HEK293 (cell line): ENCODE measurements at regions not wholly inside any gene's neighbourhood (a gene's known extent, or its start where the extent isn't known, plus 50 kb on each side); places are given as distances from the start of the nearest gene placed in this dataset.

Experiments
- CTCF ChIA-PET: fragments of 350-600 bp; formaldehyde crosslinking; extraction: SDS; loops from one replicate; lab custom pipeline; 2021; ENCODE audit warnings: antibody characterized with exemption; lab: Yijun Ruan, JAX
- POLR2A ChIA-PET: fragments of 300-600 bp; formaldehyde crosslinking; extraction: SDS; loops from one replicate; lab custom pipeline; 2020; ENCODE audit warnings: antibody characterized with exemption, inconsistent platforms; lab: Yijun Ruan, JAX
- H3K27ac ChIP-seq: fragments of 200-500 bp; sonication (Bioruptor generic); 2 replicates; pipeline ENCODE4 v1.5.1; 2014; ENCODE audit warnings: low read depth, low read length, control low read depth, inconsistent platforms; ENCODE audit errors: extremely low read depth
- H3K36me3 ChIP-seq, 2 experiments: fragments of 200-500 bp in 1 of 2; sonication (Bioruptor generic) in 1 of 2; 1 replicate in 1 of 2; 2 replicates in 1 of 2; pipeline ENCODE4 v1.5.1; 2014 to 2017; ENCODE audit warnings: inconsistent platforms in 2 of 2, low read length in 2 of 2; ENCODE audit not compliant: control insufficient read depth in 2 of 2, insufficient read depth in 1 of 2
- H3K4me1 ChIP-seq: fragments of 200-500 bp; sonication (Bioruptor generic); 2 replicates; pipeline ENCODE4 v1.5.1; 2014; ENCODE audit warnings: mild to moderate bottlenecking, low read length, inconsistent platforms; ENCODE audit not compliant: control insufficient read depth, insufficient read depth
- H3K4me3 ChIP-seq: 2 replicates; pipeline ENCODE4 v1.5.1; 2011; ENCODE audit warnings: low read depth, mild to moderate bottlenecking, control low read depth, low read length, moderate library complexity
- H3K9me3 ChIP-seq: fragments of 200-500 bp; sonication (Bioruptor generic); 2 replicates; pipeline ENCODE4 v1.5.1; 2014; ENCODE audit warnings: low read depth, low read length, inconsistent platforms; ENCODE audit not compliant: control insufficient read depth, insufficient read depth
- GLI2 ChIP-seq: fragments of 450-650 bp; formaldehyde crosslinking; IDR thresholded peaks from 2 replicates; pipeline ENCODE4; 2017; ENCODE audit warnings: missing biosample characterization, missing genetic modification characterization, low read depth, borderline replicate concordance
- HOXC10 ChIP-seq: sonication (generic); formaldehyde crosslinking; IDR thresholded peaks from 2 replicates; pipeline ENCODE4 v1.8.1; 2023; ENCODE audit warnings: mild to moderate bottlenecking, missing genetic modification reagents
- KLF8 ChIP-seq: fragments of 450-650 bp; formaldehyde crosslinking; IDR thresholded peaks from 2 replicates; pipeline ENCODE4 v1.5.1; 2016; ENCODE audit warnings: missing biosample characterization, missing genetic modification characterization
- SALL2 ChIP-seq: fragments of 450-650 bp; formaldehyde crosslinking; IDR thresholded peaks from 2 replicates; pipeline ENCODE4 v1.5.0; 2017; ENCODE audit warnings: missing biosample characterization, mild to moderate bottlenecking, missing genetic modification characterization, borderline replicate concordance
- ZNF184 ChIP-seq: fragments of 450-650 bp; IDR thresholded peaks from 2 replicates; pipeline ENCODE4 v1.5.1; 2018; ENCODE audit warnings: missing biosample characterization, mild to moderate bottlenecking, missing genetic modification characterization
- ZNF366 ChIP-seq: fragments of 450-650 bp; formaldehyde crosslinking; conservative IDR thresholded peaks from 2 replicates; pipeline ENCODE4 v1.5.1; 2016; ENCODE audit warnings: missing biosample characterization, missing genetic modification characterization
- ZNF473 ChIP-seq: fragments of 450-650 bp; formaldehyde crosslinking; IDR thresholded peaks from 2 replicates; pipeline ENCODE4 v1.5.1; 2017; ENCODE audit warnings: missing biosample characterization, missing genetic modification characterization
- ZNF544 ChIP-seq: fragments of 450-650 bp; formaldehyde crosslinking; IDR thresholded peaks from 2 replicates; pipeline ENCODE4 v1.5.0; 2017; ENCODE audit warnings: missing biosample characterization, missing genetic modification characterization
- ZNF777 ChIP-seq: fragments of 450-650 bp; formaldehyde crosslinking; IDR thresholded peaks from 2 replicates; pipeline ENCODE4 v1.5.1; 2017; ENCODE audit warnings: missing biosample characterization, missing genetic modification characterization, borderline replicate concordance
- ZNF792 ChIP-seq: fragments of 450-650 bp; formaldehyde crosslinking; IDR thresholded peaks from 2 replicates; pipeline ENCODE4 v1.5.1; 2016; ENCODE audit warnings: missing biosample characterization, missing genetic modification characterization
- ZSCAN23 ChIP-seq: fragments of 450-650 bp; formaldehyde crosslinking; IDR thresholded peaks from 2 replicates; pipeline ENCODE4 v1.5.1; 2016; ENCODE audit warnings: missing biosample characterization, missing genetic modification characterization
- TF ChIP-seq, protein P1 (sequence below): fragments of 450-650 bp; formaldehyde crosslinking; IDR thresholded peaks from 2 replicates; pipeline ENCODE4 v1.5.1; 2016; ENCODE audit warnings: missing biosample characterization, missing genetic modification characterization, low read depth
- TF ChIP-seq, protein P2 (sequence below): fragments of 450-650 bp; formaldehyde crosslinking; IDR thresholded peaks from 2 replicates; pipeline ENCODE4 v1.5.1; 2016; ENCODE audit warnings: missing biosample characterization, missing genetic modification characterization
- TF ChIP-seq, protein P3 (sequence below): fragments of 450-650 bp; formaldehyde crosslinking; IDR thresholded peaks from 2 replicates; pipeline ENCODE4 v1.5.1; 2016; ENCODE audit warnings: missing biosample characterization, missing genetic modification characterization
- TF ChIP-seq, protein P4 (sequence below): fragments of 450-650 bp; IDR thresholded peaks from 2 replicates; pipeline ENCODE4 v1.5.1; 2018; ENCODE audit warnings: missing biosample characterization, missing genetic modification characterization
- TF ChIP-seq, protein P5 (sequence below): fragments of 450-650 bp; formaldehyde crosslinking; IDR thresholded peaks from 2 replicates; pipeline ENCODE4 v1.5.1; 2017; ENCODE audit warnings: missing biosample characterization, missing genetic modification characterization
- TF ChIP-seq, protein P6 (sequence below): fragments of 450-650 bp; formaldehyde crosslinking; IDR thresholded peaks from 2 replicates; pipeline ENCODE4 v1.5.1; 2017; ENCODE audit warnings: missing biosample characterization, missing genetic modification characterization
- TF ChIP-seq, protein P7 (sequence below): fragments of 450-650 bp; formaldehyde crosslinking; IDR thresholded peaks from 2 replicates; pipeline ENCODE4 v1.5.1; 2016; ENCODE audit warnings: missing biosample characterization, missing genetic modification characterization, borderline replicate concordance

DNA sequence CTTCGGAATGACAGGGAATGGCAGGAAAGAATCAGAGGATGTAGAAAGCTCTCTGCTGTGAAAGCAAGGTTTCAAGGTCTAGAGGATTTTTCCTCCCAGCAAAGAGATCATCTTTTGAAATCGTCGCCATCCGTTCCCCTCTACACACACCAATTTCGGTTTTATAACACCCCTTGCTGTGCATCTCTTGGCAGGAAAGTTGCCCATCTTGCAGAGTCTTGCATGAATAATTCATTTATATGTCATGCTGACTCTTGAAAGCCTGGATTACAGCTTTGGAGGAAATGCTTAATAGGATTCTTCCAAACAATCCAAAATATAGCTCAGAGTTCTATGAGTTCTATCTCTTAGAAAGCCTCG, 262.7 kb downstream of the CHL1 start:
- Histone ChIP-seq H3K36me3 (no peaks in the 10 kb centered on the region), H3K27ac (no peak overlapping the region), H3K4me1 (no peaks in the 10 kb centered on the region), H3K9me3 (no peaks in the 10 kb centered on the region), H3K4me3 (no peak overlapping the region)
- no peak for TF ChIP-seq ZNF777 (tag by site-specific recombination)
- ChIA-PET POLR2A (no interaction called here), CTCF (interaction anchor here (0.7 to 1.2 kb wide), 2 partner anchors 9 to 27 kb away, joined by 3 to 4 read pairs; no protein-coding TSS in a partner anchor)

DNA sequence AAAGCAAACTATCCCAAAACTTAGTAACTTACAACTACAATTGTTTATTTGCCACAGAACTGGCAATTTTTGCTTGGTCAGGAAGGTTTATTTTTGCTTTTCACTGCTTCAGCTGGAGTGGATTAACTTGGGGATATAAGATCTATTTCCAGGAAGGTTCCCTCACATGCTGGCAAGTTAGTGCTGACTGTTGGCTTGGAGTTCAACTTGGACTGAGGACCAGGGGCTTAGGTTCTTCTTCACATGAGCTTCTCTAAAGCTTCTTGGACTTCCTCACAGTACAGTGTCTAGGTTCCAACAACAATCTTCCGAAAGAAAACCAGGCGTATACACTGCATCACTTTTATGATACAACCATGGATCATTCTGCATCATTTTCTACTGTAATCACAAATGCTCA, 264.4 kb downstream of the CHL1 start:
- H3K36me3 ChIP-seq = no peaks in the 10 kb centered on the region
- no peak for TF ChIP-seq KLF8
- TF ChIP-seq ZSCAN23 (tag by site-specific recombination) = no peak
- TF ChIP-seq, protein P1, sequence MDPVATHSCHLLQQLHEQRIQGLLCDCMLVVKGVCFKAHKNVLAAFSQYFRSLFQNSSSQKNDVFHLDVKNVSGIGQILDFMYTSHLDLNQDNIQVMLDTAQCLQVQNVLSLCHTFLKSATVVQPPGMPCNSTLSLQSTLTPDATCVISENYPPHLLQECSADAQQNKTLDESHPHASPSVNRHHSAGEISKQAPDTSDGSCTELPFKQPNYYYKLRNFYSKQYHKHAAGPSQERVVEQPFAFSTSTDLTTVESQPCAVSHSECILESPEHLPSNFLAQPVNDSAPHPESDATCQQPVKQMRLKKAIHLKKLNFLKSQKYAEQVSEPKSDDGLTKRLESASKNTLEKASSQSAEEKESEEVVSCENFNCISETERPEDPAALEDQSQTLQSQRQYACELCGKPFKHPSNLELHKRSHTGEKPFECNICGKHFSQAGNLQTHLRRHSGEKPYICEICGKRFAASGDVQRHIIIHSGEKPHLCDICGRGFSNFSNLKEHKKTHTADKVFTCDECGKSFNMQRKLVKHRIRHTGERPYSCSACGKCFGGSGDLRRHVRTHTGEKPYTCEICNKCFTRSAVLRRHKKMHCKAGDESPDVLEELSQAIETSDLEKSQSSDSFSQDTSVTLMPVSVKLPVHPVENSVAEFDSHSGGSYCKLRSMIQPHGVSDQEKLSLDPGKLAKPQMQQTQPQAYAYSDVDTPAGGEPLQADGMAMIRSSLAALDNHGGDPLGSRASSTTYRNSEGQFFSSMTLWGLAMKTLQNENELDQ = no peak
- TF ChIP-seq, protein P2, sequence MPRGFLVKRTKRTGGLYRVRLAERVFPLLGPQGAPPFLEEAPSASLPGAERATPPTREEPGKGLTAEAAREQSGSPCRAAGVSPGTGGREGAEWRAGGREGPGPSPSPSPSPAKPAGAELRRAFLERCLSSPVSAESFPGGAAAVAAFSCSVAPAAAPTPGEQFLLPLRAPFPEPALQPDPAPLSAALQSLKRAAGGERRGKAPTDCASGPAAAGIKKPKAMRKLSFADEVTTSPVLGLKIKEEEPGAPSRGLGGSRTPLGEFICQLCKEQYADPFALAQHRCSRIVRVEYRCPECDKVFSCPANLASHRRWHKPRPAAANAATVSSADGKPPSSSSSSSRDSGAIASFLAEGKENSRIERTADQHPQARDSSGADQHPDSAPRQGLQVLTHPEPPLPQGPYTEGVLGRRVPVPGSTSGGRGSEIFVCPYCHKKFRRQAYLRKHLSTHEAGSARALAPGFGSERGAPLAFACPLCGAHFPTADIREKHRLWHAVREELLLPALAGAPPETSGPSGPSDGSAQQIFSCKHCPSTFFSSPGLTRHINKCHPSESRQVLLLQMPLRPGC = no peak
- TF ChIP-seq, protein P3, sequence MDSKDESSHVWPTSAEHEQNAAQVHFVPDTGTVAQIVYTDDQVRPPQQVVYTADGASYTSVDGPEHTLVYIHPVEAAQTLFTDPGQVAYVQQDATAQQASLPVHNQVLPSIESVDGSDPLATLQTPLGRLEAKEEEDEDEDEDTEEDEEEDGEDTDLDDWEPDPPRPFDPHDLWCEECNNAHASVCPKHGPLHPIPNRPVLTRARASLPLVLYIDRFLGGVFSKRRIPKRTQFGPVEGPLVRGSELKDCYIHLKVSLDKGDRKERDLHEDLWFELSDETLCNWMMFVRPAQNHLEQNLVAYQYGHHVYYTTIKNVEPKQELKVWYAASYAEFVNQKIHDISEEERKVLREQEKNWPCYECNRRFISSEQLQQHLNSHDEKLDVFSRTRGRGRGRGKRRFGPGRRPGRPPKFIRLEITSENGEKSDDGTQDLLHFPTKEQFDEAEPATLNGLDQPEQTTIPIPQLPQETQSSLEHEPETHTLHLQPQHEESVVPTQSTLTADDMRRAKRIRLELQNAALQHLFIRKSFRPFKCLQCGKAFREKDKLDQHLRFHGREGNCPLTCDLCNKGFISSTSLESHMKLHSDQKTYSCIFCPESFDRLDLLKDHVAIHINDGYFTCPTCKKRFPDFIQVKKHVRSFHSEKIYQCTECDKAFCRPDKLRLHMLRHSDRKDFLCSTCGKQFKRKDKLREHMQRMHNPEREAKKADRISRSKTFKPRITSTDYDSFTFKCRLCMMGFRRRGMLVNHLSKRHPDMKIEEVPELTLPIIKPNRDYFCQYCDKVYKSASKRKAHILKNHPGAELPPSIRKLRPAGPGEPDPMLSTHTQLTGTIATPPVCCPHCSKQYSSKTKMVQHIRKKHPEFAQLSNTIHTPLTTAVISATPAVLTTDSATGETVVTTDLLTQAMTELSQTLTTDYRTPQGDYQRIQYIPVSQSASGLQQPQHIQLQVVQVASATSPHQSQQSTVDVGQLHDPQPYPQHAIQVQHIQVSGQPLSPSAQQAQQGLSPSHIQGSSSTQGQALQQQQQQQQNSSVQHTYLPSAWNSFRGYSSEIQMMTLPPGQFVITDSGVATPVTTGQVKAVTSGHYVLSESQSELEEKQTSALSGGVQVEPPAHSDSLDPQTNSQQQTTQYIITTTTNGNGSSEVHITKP = no peak
- TF ChIP-seq GLI2 (tag by site-specific recombination) = no peak
- TF ChIP-seq ZNF473 (tag by site-specific recombination) = no peak
- H3K27ac ChIP-seq = no peak overlapping the region
- H3K4me3 ChIP-seq = no peak overlapping the region
- no peaks in the 10 kb centered on the region for H3K4me1 ChIP-seq
- ChIA-PET CTCF (no interaction called here), POLR2A (no interaction called here)
- H3K9me3 ChIP-seq = no peaks in the 10 kb centered on the region

DNA sequence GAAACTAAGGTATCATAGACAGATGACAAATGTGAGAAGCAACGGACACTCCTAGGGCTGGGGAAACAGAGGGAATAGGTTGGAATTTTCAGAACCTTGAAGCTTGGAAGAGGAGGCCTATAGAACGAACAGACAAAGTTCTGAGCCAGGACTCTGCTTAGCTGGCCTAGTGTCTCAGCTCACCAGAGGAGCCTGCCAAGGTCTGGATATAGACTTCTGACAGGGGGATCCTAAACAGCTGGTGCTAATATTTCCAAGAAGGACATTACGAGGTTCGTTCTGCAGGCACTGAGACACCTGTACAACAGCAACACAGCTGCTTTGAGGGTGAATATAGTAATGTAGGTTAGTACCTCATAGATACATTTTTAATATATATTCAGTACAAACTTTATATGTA, 266.3 kb downstream of the CHL1 start:
- H3K4me1 ChIP-seq = no peaks in the 10 kb centered on the region
- CTCF ChIA-PET = no interaction called here
- no peaks in the 10 kb centered on the region for H3K9me3 ChIP-seq
- H3K4me3 ChIP-seq = no peak overlapping the region
- no peak overlapping the region for H3K27ac ChIP-seq
- no peaks in the 10 kb centered on the region for H3K36me3 ChIP-seq
- POLR2A ChIA-PET = no interaction called here
- TF ChIP-seq, protein P4, sequence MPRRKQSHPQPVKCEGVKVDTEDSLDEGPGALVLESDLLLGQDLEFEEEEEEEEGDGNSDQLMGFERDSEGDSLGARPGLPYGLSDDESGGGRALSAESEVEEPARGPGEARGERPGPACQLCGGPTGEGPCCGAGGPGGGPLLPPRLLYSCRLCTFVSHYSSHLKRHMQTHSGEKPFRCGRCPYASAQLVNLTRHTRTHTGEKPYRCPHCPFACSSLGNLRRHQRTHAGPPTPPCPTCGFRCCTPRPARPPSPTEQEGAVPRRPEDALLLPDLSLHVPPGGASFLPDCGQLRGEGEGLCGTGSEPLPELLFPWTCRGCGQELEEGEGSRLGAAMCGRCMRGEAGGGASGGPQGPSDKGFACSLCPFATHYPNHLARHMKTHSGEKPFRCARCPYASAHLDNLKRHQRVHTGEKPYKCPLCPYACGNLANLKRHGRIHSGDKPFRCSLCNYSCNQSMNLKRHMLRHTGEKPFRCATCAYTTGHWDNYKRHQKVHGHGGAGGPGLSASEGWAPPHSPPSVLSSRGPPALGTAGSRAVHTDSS (tag by site-specific recombination) = no peak
- TF ChIP-seq, protein P5, sequence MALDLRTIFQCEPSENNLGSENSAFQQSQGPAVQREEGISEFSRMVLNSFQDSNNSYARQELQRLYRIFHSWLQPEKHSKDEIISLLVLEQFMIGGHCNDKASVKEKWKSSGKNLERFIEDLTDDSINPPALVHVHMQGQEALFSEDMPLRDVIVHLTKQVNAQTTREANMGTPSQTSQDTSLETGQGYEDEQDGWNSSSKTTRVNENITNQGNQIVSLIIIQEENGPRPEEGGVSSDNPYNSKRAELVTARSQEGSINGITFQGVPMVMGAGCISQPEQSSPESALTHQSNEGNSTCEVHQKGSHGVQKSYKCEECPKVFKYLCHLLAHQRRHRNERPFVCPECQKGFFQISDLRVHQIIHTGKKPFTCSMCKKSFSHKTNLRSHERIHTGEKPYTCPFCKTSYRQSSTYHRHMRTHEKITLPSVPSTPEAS (tag by site-specific recombination) = no peak
- TF ChIP-seq SALL2 (tag by site-specific recombination) = no peak
- no peak for TF ChIP-seq ZNF792 (tag by site-specific recombination)
- no peak for TF ChIP-seq ZNF366 (tag by site-specific recombination)
- TF ChIP-seq, protein P6, sequence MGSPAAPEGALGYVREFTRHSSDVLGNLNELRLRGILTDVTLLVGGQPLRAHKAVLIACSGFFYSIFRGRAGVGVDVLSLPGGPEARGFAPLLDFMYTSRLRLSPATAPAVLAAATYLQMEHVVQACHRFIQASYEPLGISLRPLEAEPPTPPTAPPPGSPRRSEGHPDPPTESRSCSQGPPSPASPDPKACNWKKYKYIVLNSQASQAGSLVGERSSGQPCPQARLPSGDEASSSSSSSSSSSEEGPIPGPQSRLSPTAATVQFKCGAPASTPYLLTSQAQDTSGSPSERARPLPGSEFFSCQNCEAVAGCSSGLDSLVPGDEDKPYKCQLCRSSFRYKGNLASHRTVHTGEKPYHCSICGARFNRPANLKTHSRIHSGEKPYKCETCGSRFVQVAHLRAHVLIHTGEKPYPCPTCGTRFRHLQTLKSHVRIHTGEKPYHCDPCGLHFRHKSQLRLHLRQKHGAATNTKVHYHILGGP = no peak
- TF ChIP-seq, protein P7, sequence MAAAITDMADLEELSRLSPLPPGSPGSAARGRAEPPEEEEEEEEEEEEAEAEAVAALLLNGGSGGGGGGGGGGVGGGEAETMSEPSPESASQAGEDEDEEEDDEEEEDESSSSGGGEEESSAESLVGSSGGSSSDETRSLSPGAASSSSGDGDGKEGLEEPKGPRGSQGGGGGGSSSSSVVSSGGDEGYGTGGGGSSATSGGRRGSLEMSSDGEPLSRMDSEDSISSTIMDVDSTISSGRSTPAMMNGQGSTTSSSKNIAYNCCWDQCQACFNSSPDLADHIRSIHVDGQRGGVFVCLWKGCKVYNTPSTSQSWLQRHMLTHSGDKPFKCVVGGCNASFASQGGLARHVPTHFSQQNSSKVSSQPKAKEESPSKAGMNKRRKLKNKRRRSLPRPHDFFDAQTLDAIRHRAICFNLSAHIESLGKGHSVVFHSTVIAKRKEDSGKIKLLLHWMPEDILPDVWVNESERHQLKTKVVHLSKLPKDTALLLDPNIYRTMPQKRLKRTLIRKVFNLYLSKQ = no peak
- TF ChIP-seq ZNF184 = no peak
- no peak for TF ChIP-seq ZNF544 (tag by site-specific recombination)
- TF ChIP-seq HOXC10 (CRISPR knock-in tag) = no peak
